Ectodermal cell (in vitro differentiated cells): ENCODE measurements at regions not wholly inside any gene's neighbourhood (a gene's known extent, or its start where the extent isn't known, plus 50 kb on each side); places are given as distances from the start of the nearest gene placed in this dataset.
A peak's percentile ranks its signal among the peaks of the same experiment; 100 is the strongest.

ENCODE experiments used
- H3K27ac ChIP-seq: 2 replicates; pipeline ENCODE4 v1.7.0; 2013; ENCODE audit warnings: mild to moderate bottlenecking, low read depth, low read length; ENCODE audit not compliant: insufficient read depth, poor library complexity, severe bottlenecking
- H3K27me3 ChIP-seq: 2 replicates; pipeline ENCODE4 v1.7.0; 2013; ENCODE audit warnings: mild to moderate bottlenecking, low read length; ENCODE audit not compliant: insufficient read depth, control insufficient read depth, poor library complexity, severe bottlenecking
- H3K36me3 ChIP-seq: one replicate; pipeline ENCODE4 v1.7.0; 2013; ENCODE audit warnings: low read length; ENCODE audit not compliant: control insufficient read depth, insufficient read depth
- H3K4me1 ChIP-seq: one replicate; pipeline ENCODE4 v1.7.0; 2013; ENCODE audit warnings: low read length; ENCODE audit not compliant: control insufficient read depth, insufficient read depth
- H3K4me3 ChIP-seq: 2 replicates; pipeline ENCODE4 v1.7.0; 2013; ENCODE audit warnings: low read depth, low read length, control low read depth; ENCODE audit not compliant: insufficient read depth
- H3K9me3 ChIP-seq: 2 replicates; pipeline ENCODE4 v1.7.0; 2013; ENCODE audit warnings: mild to moderate bottlenecking, low read length, moderate library complexity; ENCODE audit not compliant: control insufficient read depth
- WGBS, 2 experiments: methylation state at CpG; one replicate each; pipeline ENCODE4 v1.1.7; 2013; ENCODE audit warnings: missing lambda C conversion rate in 2 of 2; 5-methylcytosine and 5-hydroxymethylcytosine counted together

GRCh38 chr11:79708319-79708932, 267.6 kb upstream of the TENM4 start:
- no peak overlapping the region for H3K27ac ChIP-seq
- H3K4me1 ChIP-seq: no peaks in the 10 kb centered on the region
- H3K9me3 ChIP-seq: no peaks in the 10 kb centered on the region
- H3K4me3 ChIP-seq: no peak overlapping the region
- no peaks in the 10 kb centered on the region for H3K27me3 ChIP-seq
- no peaks in the 10 kb centered on the region for H3K36me3 ChIP-seq
- WGBS, 2 experiments: 57 to 58% methylated on average over 10 of the region's 10 CpGs

- H3K9me3 ChIP-seq: no peaks in the 10 kb centered on the region
- H3K4me3 ChIP-seq: no peak overlapping the region
- no peaks in the 10 kb centered on the region for H3K27me3 ChIP-seq
- no peaks in the 10 kb centered on the region for H3K36me3 ChIP-seq
- no peak overlapping the region for H3K27ac ChIP-seq
- WGBS, 2 experiments: 96% methylated on average over 4 of the region's 5 CpGs
- H3K4me1 ChIP-seq: no peaks in the 10 kb centered on the region
These were observed 264.8 kb upstream of the TENM4 start for GRCh38 chr11:79705648-79706047.

- no peak overlapping the region for H3K27ac ChIP-seq
- no peaks in the 10 kb centered on the region for H3K4me1 ChIP-seq
- no peak overlapping the region for H3K4me3 ChIP-seq
- WGBS, 2 experiments: 85 to 92% methylated on average over 3 of the region's 3 CpGs
- no peaks in the 10 kb centered on the region for H3K36me3 ChIP-seq
- H3K9me3 ChIP-seq: no peaks in the 10 kb centered on the region
- H3K27me3 ChIP-seq: no peaks in the 10 kb centered on the region
These were observed 261.5 kb upstream of the TENM4 start for GRCh38 chr11:79702303-79702702.

GRCh38 chr11:79699246-79699645, 258.4 kb upstream of the TENM4 start:
- WGBS, 2 experiments: 96 to 100% methylated on average over 1 of the region's 1 CpG
- H3K4me3 ChIP-seq: no peak overlapping the region
- no peaks in the 10 kb centered on the region for H3K36me3 ChIP-seq
- no peaks in the 10 kb centered on the region for H3K9me3 ChIP-seq
- H3K27ac ChIP-seq: no peak overlapping the region
- H3K4me1 ChIP-seq: no peaks in the 10 kb centered on the region
- H3K27me3 ChIP-seq: no peaks in the 10 kb centered on the region

- Histone ChIP-seq H3K4me3 (no peak overlapping the region), H3K36me3 (no peaks in the 10 kb centered on the region), H3K4me1 (no peaks in the 10 kb centered on the region), H3K27ac (no peak overlapping the region), H3K9me3 (no peaks in the 10 kb centered on the region), H3K27me3 (no peaks in the 10 kb centered on the region)
- WGBS, 2 experiments: 96 to 100% methylated on average over 2 of the region's 2 CpGs
These were observed 257.1 kb upstream of the TENM4 start for GRCh38 chr11:79697905-79698304.

- no peaks in the 10 kb centered on the region for H3K9me3 ChIP-seq
- H3K4me1 ChIP-seq: no peaks in the 10 kb centered on the region
- WGBS, 2 experiments: no CpG with 5 or more reads among the region's 1 CpG
- H3K4me3 ChIP-seq: no peak overlapping the region
- no peaks in the 10 kb centered on the region for H3K27me3 ChIP-seq
- H3K36me3 ChIP-seq: no peaks in the 10 kb centered on the region
- H3K27ac ChIP-seq: no peak overlapping the region
These were observed 253.5 kb upstream of the TENM4 start for GRCh38 chr11:79694368-79694767.

- 92 to 95% methylated on average over 2 of the region's 2 CpGs for WGBS, 2 experiments
- no peak overlapping the region for H3K4me3 ChIP-seq
These were observed 250.6 kb upstream of the TENM4 start for GRCh38 chr11:79691445-79691844.

GRCh38 chr11:79686703-79687419, 246.0 kb upstream of the TENM4 start:
- 87 to 88% methylated on average over 5 of the region's 5 CpGs for WGBS, 2 experiments
- H3K27ac ChIP-seq: no peak overlapping the region
- no peaks in the 10 kb centered on the region for H3K36me3 ChIP-seq
- H3K4me1 ChIP-seq: no peaks in the 10 kb centered on the region
- no peaks in the 10 kb centered on the region for H3K27me3 ChIP-seq
- no peak overlapping the region for H3K4me3 ChIP-seq
- H3K9me3 ChIP-seq: no peaks in the 10 kb centered on the region

More at GRCh38 chr11:79691445-79691844, 250.6 kb upstream of the TENM4 start:
- H3K27ac ChIP-seq: no peak overlapping the region
- no peaks in the 10 kb centered on the region for H3K36me3 ChIP-seq
- H3K27me3 ChIP-seq: no peaks in the 10 kb centered on the region
- no peaks in the 10 kb centered on the region for H3K4me1 ChIP-seq
- no peaks in the 10 kb centered on the region for H3K9me3 ChIP-seq

- peaks cover 10% of the 10 kb centered on the region for H3K4me1 ChIP-seq
- 94 to 100% methylated on average over 1 of the region's 1 CpG for WGBS, 2 experiments
- H3K4me3 ChIP-seq: no peak overlapping the region
- H3K36me3 ChIP-seq: no peaks in the 10 kb centered on the region
- no peak overlapping the region for H3K27ac ChIP-seq
- no peaks in the 10 kb centered on the region for H3K9me3 ChIP-seq
- no peaks in the 10 kb centered on the region for H3K27me3 ChIP-seq
These were observed 243.1 kb upstream of the TENM4 start for GRCh38 chr11:79683930-79684329.

- peak overlapping the region; percentile 52 for H3K27ac ChIP-seq
- 25 to 38% methylated on average over 4 to 5 of the region's 5 CpGs for WGBS, 2 experiments
- H3K4me1 ChIP-seq: peaks cover 22% of the 10 kb centered on the region
- H3K4me3 ChIP-seq: no peak overlapping the region
- H3K27me3 ChIP-seq: no peaks in the 10 kb centered on the region
- H3K36me3 ChIP-seq: no peaks in the 10 kb centered on the region
- no peaks in the 10 kb centered on the region for H3K9me3 ChIP-seq
These were observed 238.1 kb upstream of the TENM4 start for GRCh38 chr11:79678780-79679452.
